NCI-H2107 treated with DMSO at 0.1 percent for 48 hours (cell line): ENCODE measurements at regions not wholly inside any gene's neighbourhood (a gene's known extent, or its start where the extent isn't known, plus 50 kb on each side); places are given as distances from the start of the nearest gene placed in this dataset.

Experiments used
- DNase-seq: peaks from one replicate; lab custom pipeline; 2025; ENCODE audit not compliant: unreplicated experiment; lab: John Stamatoyannopoulos, UW

- no peak for DNase-seq
Observed at GRCh38 chr5:63894690-63895089, 67.6 kb downstream of the HTR1A start.

- DNase-seq: no peak
Observed at GRCh38 chr5:63878788-63879187, 83.5 kb downstream of the HTR1A start.

GRCh38 chr5:63877961-63878360 lies 84.3 kb downstream of the HTR1A start:
- DNase-seq: no peak

DNA sequence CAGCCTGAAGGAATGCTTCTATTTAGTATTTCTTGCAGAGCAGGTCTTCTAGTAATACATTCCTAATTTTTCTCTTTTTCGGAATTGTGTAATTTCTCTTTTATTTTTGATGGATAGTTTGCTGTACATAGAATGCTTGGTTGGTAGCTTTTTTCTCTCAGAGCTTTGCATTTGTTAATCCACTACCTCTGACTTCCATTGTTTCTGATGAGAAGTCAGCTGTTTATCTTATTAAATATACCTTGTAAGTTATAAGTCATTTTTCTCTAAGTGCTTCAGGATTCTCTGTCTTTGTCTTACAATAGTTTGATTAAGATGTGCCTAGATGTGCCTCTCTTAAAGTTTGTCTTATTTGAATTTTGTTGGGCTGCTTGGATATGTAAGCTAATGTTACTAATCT lies 101.9 kb downstream of the HTR1A start:
- DNase-seq: no peak

- DNase-seq: no peak
Observed at GRCh38 chr5:63854076-63854475, 108.2 kb downstream of the HTR1A start.

DNA sequence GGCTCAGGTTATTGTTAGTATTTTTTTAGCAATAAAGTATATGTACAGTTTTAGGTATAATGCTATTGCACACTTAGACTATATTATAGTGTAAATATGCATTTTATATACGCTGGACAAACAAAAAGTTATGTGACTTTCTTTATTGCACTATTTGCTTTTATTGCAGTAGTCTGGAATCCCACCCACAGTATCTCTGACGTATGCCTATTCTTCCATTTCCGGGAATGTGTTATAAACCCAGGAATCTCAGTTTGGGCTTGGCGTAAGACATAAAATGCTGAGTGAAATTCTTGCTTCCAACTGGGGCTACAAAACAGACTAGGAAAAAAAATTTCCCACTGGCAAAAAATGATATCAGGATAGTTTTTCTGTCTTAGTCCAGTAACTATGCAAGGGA lies 119.1 kb downstream of the HTR1A start:
- no peak for DNase-seq

DNA sequence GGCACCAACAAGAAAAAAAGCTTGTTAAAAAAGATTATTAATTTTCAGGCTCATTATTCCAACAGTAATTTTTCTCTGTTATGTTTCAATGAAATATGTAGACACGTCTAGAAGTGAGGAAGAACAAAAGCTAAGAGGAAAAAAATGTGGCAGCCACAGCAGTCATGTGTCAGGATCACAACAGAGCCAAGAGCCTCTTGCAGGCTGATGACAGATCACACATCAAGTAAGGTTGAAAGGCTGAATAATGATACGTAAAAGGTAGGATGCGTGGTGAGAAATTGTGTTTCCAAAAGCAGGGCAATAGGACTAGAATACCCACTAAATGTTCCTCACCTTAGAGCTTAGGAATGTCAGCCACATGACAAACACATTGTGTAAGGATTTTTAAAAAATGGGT lies 124.8 kb downstream of the HTR1A start:
- no peak for DNase-seq

- DNase-seq: no peak
Observed at GRCh38 chr5:63831381-63831780, 130.9 kb downstream of the HTR1A start.

GRCh38 chr5:63825984-63826383 lies 136.3 kb downstream of the HTR1A start:
- no peak for DNase-seq

DNA sequence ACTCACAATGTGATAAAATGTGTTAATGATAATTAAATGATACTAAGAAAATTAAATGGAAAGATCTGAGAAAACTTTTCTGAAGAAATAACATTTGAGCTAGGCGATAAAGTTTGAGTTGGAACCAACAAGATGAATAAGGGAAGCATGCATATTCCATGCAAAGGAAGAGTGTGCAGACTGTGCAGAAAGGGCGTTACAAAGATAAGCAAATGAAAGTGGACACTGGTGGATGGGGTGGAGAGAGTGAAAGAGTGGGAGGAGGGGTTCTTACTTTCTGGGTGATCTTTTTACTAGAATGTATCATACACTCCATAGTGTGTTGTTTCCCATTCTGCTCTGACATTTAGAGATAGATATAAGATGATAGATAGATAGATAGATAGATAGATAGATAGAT lies 138.7 kb downstream of the HTR1A start:
- no peak for DNase-seq

DNA sequence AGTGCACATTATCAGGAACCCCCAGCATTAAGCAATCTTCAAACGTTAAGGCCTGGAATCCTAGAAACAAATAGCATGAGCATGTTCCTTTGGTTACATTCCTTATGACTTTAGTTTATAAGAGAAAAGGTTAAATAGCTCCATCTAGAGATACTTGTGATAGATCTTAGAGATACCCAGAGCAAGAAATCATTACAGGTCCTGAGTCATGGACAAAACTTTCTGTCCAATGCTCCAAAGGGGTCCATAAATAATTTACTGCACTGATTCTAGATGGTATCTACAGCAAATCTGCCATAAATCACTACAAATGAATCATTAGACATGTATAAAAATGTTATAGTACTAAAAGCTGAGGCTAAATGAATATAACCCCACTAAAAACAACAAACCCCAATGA lies 139.6 kb downstream of the HTR1A start:
- no peak for DNase-seq

DNA sequence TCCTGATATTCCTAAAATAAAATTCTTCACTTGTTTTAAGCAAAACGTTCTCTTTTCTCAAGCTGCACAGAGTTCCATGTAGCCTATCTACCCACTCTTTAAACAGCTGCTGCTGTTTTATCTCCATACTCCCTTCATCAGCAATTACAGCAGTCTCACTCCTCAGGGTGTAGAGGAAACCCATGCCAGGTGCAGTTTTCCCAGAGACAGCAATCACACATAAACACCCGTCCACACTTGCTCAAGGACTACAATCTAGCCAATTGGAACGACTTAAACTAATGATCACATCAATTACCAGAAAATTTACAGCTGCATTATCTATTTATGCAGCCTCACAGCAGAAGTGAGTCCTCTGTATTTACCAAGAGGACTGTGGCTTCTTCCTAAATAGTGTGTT lies 141.7 kb downstream of the HTR1A start:
- no peak for DNase-seq

DNA sequence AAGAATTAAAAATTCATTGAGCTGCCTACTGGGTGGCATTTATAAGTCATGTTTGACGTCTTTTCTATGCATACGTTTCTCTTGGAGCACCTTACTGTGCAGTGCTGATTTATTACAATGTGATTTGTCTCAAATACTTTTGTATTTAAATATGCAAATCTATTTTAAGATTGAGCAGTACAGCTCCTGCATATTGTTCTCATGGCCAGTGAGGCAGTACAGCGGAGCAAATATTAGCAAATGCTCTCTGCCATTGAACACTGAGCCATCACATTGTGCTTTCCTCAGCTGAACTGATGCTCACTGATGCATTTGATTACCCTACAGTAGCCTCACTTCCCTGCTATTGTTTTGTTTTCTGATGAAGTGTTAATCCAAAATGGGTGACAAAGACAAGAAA lies 149.6 kb downstream of the HTR1A start:
- no peak for DNase-seq

GRCh38 chr5:63811961-63812360 lies 150.3 kb downstream of the HTR1A start:
- no peak for DNase-seq

DNA sequence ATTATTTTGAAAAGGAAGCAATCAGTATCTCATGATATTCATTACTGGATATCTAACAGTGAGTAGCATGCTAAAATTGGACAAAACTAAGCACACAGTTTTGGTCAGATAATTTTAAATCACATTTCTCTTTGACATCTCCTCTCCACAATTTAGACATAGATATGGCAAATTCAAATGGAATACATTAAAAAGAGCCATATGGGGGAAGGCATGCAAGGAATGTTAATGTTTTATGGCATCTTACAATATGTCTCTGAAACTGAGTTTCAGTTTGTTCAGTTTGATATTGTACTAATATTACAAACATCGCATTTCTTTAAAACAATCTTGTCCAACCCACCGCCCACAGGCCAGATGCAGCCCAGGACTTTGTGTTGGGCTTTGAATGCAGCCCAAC lies 151.0 kb downstream of the HTR1A start:
- no peak for DNase-seq

- DNase-seq: no peak
Observed at GRCh38 chr5:63805151-63805550, 157.1 kb downstream of the HTR1A start.

- DNase-seq: no peak
Observed at GRCh38 chr5:63803165-63803564, 159.1 kb downstream of the HTR1A start.

GRCh38 chr5:63794979-63795378 lies 167.3 kb downstream of the HTR1A start:
- DNase-seq: no peak

DNA sequence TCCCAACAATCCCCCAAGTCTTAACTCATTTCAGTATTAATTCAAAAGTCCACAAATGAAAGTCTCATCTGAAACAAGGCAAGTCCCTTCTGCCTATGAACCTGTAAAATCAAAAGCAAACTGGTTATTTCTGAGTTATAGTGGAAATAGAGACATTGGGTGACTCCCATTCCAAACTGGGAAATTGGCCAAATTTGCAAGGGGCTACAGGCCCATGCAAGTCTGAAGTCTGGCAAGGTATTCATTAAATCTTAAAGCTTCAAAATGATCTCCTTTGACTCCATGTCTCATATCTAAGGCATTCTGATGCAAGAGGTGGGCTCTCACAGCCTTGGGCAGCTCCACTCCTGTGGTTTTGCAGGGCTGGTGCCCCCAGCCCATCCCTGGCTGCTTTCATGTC lies 167.9 kb downstream of the HTR1A start:
- no peak for DNase-seq

- no peak for DNase-seq
Observed at GRCh38 chr5:63774939-63775338, 187.3 kb downstream of the HTR1A start.

- no peak for DNase-seq
Observed at GRCh38 chr5:63768221-63768620, 194.0 kb downstream of the HTR1A start.

- DNase-seq: no peak
Observed at GRCh38 chr5:63760965-63761364, 201.3 kb downstream of the HTR1A start.

DNA sequence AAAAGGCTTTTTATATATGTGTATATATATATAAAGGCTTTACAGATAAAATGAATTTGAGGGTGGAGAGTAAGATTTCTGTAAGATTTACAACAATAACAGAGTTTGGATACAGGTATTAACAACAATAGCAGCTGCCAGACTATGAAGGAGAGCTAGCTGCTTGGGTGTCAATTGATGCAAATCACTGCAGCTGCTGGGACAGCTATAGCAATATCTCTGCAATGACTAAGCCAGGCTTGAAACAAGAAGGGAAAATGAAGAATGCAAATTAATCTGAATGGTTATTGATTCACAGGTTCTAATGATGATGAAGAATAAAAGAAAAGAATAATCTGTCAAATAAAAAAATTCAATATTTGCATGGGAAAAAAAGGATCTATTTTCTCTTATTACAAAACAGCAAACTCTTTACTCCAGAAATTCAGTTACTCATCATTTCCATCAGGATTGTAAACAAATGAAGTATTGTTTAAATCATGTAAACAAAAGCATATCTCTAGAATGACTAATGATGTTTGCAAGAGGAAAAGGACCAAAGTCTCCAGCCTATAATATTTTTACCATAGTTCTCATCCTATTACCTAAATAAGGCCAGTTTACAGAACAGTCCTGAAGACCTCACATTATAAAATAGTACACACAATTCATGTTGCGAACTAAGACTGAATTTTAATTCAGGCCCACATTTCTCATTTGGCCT lies 219.0 kb downstream of the HTR1A start:
- no peak for DNase-seq
